HAP-1 (cell line): ENCODE measurements at regions not wholly inside any gene's neighbourhood (a gene's known extent, or its start where the extent isn't known, plus 50 kb on each side); places are given as distances from the start of the nearest gene placed in this dataset.

Experiments used
- DNase-seq, 2 experiments: peaks; one replicate each; pipeline ENCODE4 v3.0.0-alpha.2; 2016 to 2020; ENCODE audit warnings: low spot score in 2 of 2
- H3K27me3 ChIP-seq: fragments of 250-450 bp; sonication (Bioruptor Pico); 2 replicates; pipeline ENCODE4 v1.5.1; 2020; ENCODE audit warnings: low read depth, mild to moderate bottlenecking, moderate library complexity
- H3K36me3 ChIP-seq: fragments of 250-450 bp; sonication (Bioruptor Pico); replicated peaks from 2 replicates; pipeline ENCODE4 v1.5.1; 2020; ENCODE audit warnings: mild to moderate bottlenecking
- H3K4me1 ChIP-seq: fragments of 250-450 bp; sonication (Bioruptor Pico); 2 replicates; pipeline ENCODE4 v1.5.1; 2020; ENCODE audit warnings: mild to moderate bottlenecking
- H3K4me3 ChIP-seq: fragments of 250-450 bp; sonication (Bioruptor Pico); 2 replicates; pipeline ENCODE4 v1.5.1; 2020; ENCODE audit warnings: mild to moderate bottlenecking, moderate library complexity
- H3K9me3 ChIP-seq: fragments of 250-450 bp; sonication (Bioruptor Pico); 2 replicates; pipeline ENCODE4 v1.5.1; 2020; ENCODE audit warnings: mild to moderate bottlenecking, moderate library complexity
- in situ Hi-C: fragments of 300-500 bp; cut with MboI; formaldehyde crosslinking; loops from 3 replicates; pipeline ENCODE4 v1.14.3; 2020; ENCODE audit warnings: low sequenced_read_pairs, inconsistent platforms, mixed read lengths

- H3K9me3 ChIP-seq: no peaks in the 10 kb centered on the region
- no peak overlapping the region for H3K4me3 ChIP-seq
- in situ Hi-C loops: no loop called here
- DNase-seq: no peak
- no peaks in the 10 kb centered on the region for H3K4me1 ChIP-seq
- H3K27me3 ChIP-seq: no peaks in the 10 kb centered on the region
- no peaks in the 10 kb centered on the region for H3K36me3 ChIP-seq
These were observed 238.8 kb upstream of the DPP10 start for GRCh38 chr2:114203679-114204078.

GRCh38 chr2:114213808-114214207, 228.6 kb upstream of the DPP10 start:
- Histone ChIP-seq H3K4me1 (no peaks in the 10 kb centered on the region), H3K9me3 (no peaks in the 10 kb centered on the region), H3K4me3 (no peak overlapping the region), H3K36me3 (no peaks in the 10 kb centered on the region), H3K27me3 (no peaks in the 10 kb centered on the region)
- DNase-seq: no peak
- in situ Hi-C loops: no loop called here

GRCh38 chr2:114218383-114218782, 224.1 kb upstream of the DPP10 start:
- Histone ChIP-seq H3K27me3 (0 out of 2 replicates have a peak, but pooled peaks cover 3% of the 10 kb centered on the region), H3K9me3 (no peaks in the 10 kb centered on the region), H3K36me3 (no peaks in the 10 kb centered on the region), H3K4me1 (no peaks in the 10 kb centered on the region), H3K4me3 (no peak overlapping the region)
- in situ Hi-C loops: no loop called here
- DNase-seq: no peak

GRCh38 chr2:114219456-114219855, 223.0 kb upstream of the DPP10 start:
- in situ Hi-C loops: no loop called here
- DNase-seq: no peak
- Histone ChIP-seq H3K4me3 (no peak overlapping the region), H3K9me3 (no peaks in the 10 kb centered on the region), H3K36me3 (no peaks in the 10 kb centered on the region), H3K27me3 (0 out of 2 replicates have a peak, but pooled peaks cover 3% of the 10 kb centered on the region), H3K4me1 (no peaks in the 10 kb centered on the region)

- Histone ChIP-seq H3K27me3 (0 out of 2 replicates have a peak, but pooled peaks cover 3% of the 10 kb centered on the region), H3K36me3 (no peaks in the 10 kb centered on the region), H3K9me3 (no peaks in the 10 kb centered on the region), H3K4me3 (no peak overlapping the region), H3K4me1 (no peaks in the 10 kb centered on the region)
- in situ Hi-C loops: no loop called here
- DNase-seq: no peak
These were observed 220.1 kb upstream of the DPP10 start for GRCh38 chr2:114222344-114222743.

GRCh38 chr2:114231921-114232320, 210.5 kb upstream of the DPP10 start:
- no peaks in the 10 kb centered on the region for H3K36me3 ChIP-seq
- no peaks in the 10 kb centered on the region for H3K9me3 ChIP-seq
- H3K4me3 ChIP-seq: no peak overlapping the region
- no peak for DNase-seq
- no peaks in the 10 kb centered on the region for H3K27me3 ChIP-seq
- in situ Hi-C loops: no loop called here
- no peaks in the 10 kb centered on the region for H3K4me1 ChIP-seq

- in situ Hi-C loops: no loop called here
- Histone ChIP-seq H3K4me1 (no peaks in the 10 kb centered on the region), H3K4me3 (no peak overlapping the region), H3K36me3 (no peaks in the 10 kb centered on the region), H3K9me3 (no peaks in the 10 kb centered on the region), H3K27me3 (no peaks in the 10 kb centered on the region)
- no peak for DNase-seq
These were observed 205.1 kb upstream of the DPP10 start for GRCh38 chr2:114237331-114237730.

- no peaks in the 10 kb centered on the region for H3K4me1 ChIP-seq
- no peak for DNase-seq
- H3K9me3 ChIP-seq: no peaks in the 10 kb centered on the region
- no peaks in the 10 kb centered on the region for H3K36me3 ChIP-seq
- in situ Hi-C loops: no loop called here
- no peak overlapping the region for H3K4me3 ChIP-seq
- 0 out of 2 replicates have a peak, but pooled peaks cover under 1% of the 10 kb centered on the region for H3K27me3 ChIP-seq
These were observed 203.4 kb upstream of the DPP10 start for GRCh38 chr2:114238910-114239559.

- Histone ChIP-seq H3K27me3 (0 out of 2 replicates have a peak, but pooled peaks cover 2% of the 10 kb centered on the region), H3K4me1 (no peaks in the 10 kb centered on the region), H3K9me3 (no peaks in the 10 kb centered on the region), H3K36me3 (no peaks in the 10 kb centered on the region), H3K4me3 (no peak overlapping the region)
- in situ Hi-C loops: no loop called here
- DNase-seq: no peak
These were observed 193.8 kb upstream of the DPP10 start for GRCh38 chr2:114248648-114249047.

- Histone ChIP-seq H3K36me3 (no peaks in the 10 kb centered on the region), H3K4me1 (no peaks in the 10 kb centered on the region), H3K27me3 (no peaks in the 10 kb centered on the region), H3K4me3 (no peak overlapping the region), H3K9me3 (no peaks in the 10 kb centered on the region)
- in situ Hi-C loops: no loop called here
- DNase-seq: no peak
These were observed 189.7 kb upstream of the DPP10 start for GRCh38 chr2:114252713-114253112.

- H3K27me3 ChIP-seq: no peaks in the 10 kb centered on the region
- H3K36me3 ChIP-seq: no peaks in the 10 kb centered on the region
- no peaks in the 10 kb centered on the region for H3K9me3 ChIP-seq
- no peak for DNase-seq
- no peaks in the 10 kb centered on the region for H3K4me1 ChIP-seq
- in situ Hi-C loops: no loop called here
- no peak overlapping the region for H3K4me3 ChIP-seq
These were observed 187.6 kb upstream of the DPP10 start for GRCh38 chr2:114254875-114255274.

GRCh38 chr2:114259389-114259788, 183.1 kb upstream of the DPP10 start:
- Histone ChIP-seq H3K27me3 (no peaks in the 10 kb centered on the region), H3K4me1 (no peaks in the 10 kb centered on the region), H3K36me3 (no peaks in the 10 kb centered on the region), H3K9me3 (no peaks in the 10 kb centered on the region), H3K4me3 (no peak overlapping the region)
- in situ Hi-C loops: no loop called here
- DNase-seq: no peak

- H3K36me3 ChIP-seq: no peaks in the 10 kb centered on the region
- no peak for DNase-seq
- H3K9me3 ChIP-seq: no peaks in the 10 kb centered on the region
These were observed 181.1 kb upstream of the DPP10 start for GRCh38 chr2:114261366-114261765.

GRCh38 chr2:114265261-114265660, 177.2 kb upstream of the DPP10 start:
- H3K27me3 ChIP-seq: no peaks in the 10 kb centered on the region
- no peaks in the 10 kb centered on the region for H3K4me1 ChIP-seq
- no peak overlapping the region for H3K4me3 ChIP-seq
- DNase-seq: no peak
- no peaks in the 10 kb centered on the region for H3K9me3 ChIP-seq
- H3K36me3 ChIP-seq: no peaks in the 10 kb centered on the region
- in situ Hi-C loops: no loop called here

More at GRCh38 chr2:114261366-114261765, 181.1 kb upstream of the DPP10 start:
- Histone ChIP-seq H3K4me3 (no peak overlapping the region), H3K27me3 (no peaks in the 10 kb centered on the region), H3K4me1 (no peaks in the 10 kb centered on the region)
- in situ Hi-C loops: no loop called here

- H3K4me1 ChIP-seq: no peaks in the 10 kb centered on the region
- DNase-seq: no peak
- H3K27me3 ChIP-seq: no peaks in the 10 kb centered on the region
- H3K9me3 ChIP-seq: no peaks in the 10 kb centered on the region; the same call in 1 of the 2 replicates
- H3K36me3 ChIP-seq: no peaks in the 10 kb centered on the region
- H3K4me3 ChIP-seq: no peak overlapping the region
- in situ Hi-C loops: no loop called here
These were observed 167.5 kb upstream of the DPP10 start for GRCh38 chr2:114274957-114275356.
